ENCODE measurements at regions not wholly inside any gene's neighbourhood (a gene's known extent, or its start where the extent isn't known, plus 50 kb on each side); places are given as distances from the start of the nearest gene placed in this dataset.
"Not testable (repeated sequence)": the region's sequence is repeated elsewhere in the genome, so short reads cannot be mapped to it uniquely, and the experiment has no call there.

DNA sequence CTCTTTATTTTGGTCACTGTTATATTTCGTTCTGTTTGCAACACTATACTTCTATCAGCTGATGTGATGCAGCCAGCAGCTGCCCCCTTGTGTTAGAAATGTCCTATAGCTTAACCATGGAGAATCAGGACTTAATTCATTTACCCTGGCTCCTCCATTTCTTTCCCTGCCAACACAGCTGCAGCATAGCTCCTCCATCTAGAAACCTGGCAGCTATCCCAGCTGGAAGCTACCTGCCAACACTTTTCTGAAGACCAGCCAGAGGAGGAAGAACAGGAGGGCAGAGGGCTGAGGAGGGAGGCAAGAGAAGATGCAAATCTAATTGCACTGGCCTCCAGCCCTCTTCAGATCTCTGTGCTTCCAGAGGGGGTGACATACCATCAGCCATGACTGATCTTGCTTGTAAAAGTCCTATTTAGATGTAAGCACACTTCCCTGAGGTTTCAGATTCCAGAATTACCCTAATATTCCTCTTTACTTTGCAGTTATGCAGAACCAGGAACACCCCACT lies 156.8 kb upstream of the TMEM260 start:
- peak; percentile 91 for DNase-seq

DNA sequence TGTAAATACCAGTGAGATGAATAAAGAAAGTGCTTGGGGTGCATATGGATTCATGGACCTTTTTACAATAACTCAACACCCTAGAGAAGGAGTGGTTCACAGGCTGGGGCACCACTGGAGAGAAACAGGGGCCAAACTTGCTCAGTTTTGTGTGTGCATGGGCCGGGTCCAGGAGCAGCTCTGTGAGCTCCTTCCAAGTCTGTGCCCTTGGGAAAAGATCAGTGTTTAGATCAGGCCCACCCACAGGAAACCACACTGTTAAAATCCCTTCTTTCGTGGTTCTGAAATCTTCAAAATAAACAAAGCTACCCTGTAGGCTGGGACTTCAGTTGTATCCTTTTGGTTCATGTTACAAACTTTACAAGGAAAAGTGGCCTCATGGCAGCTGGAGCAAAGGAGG lies 156.1 kb upstream of the TMEM260 start:
- DNase-seq, result no peak

DNA sequence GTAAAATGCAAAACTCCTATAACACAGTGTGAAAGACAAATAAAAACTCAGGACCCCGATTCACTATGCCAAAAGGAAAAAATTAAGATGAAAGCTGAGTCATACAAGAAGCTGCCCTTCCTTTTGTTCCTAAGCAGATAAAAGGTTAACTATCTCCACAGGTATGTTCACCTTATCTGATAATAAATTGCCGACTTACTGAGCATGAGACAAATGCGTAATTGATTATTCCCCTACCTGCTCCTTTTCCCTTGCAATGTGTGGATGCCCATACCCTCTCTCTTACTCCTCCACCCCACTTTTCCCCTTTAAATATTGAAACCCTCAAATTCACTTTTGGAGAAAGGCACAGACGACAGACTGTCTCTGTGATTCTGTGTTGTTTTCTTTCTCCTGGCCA lies 148.6 kb upstream of the TMEM260 start:
- DNase-seq, result no peak

DNA sequence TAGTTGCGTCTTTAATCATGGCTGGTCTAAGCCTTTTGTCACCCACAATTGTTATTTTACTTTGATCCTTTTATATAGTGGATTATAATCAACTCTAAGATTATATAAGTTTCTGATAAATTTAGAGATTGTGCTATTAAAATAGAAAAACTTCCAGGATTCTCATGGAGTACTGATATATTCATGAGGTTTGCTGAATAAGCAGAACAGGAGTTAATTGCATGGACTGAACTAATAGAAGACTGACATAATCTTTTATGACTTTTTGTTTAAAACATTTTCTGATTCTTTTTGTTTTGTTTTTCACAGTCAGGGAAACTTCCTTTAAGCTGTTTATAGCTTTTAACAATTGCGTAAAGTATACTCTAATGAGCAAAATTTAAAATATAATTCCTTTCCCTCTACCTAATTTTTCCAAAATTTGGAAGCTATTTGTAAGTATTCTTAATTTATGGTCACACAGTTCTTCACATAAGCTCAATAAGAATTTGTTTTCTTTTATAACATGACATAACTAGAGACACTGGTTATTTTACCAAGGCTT lies 129.9 kb upstream of the TMEM260 start:
- DNase-seq, result no peak

DNA sequence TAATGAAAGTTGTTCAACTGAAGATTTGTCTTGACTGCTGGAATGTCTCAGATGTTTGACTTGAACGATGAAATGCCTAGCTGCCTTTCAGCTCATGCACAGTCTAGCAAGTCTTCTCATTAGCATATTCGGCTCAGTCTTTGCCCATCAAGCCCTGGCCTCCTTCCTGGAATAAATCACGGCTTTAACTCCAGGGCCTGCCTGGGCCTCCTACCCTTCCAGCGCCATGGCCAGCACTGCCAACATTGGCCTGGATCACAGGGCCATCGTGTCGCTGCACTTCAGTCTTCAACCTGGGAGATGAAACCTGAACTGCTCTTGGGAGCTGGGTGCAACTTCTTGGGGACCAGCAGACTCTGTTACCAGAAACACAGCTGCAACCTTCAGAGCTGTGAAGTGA lies 126.7 kb upstream of the TMEM260 start:
- DNase-seq, result no peak

DNA sequence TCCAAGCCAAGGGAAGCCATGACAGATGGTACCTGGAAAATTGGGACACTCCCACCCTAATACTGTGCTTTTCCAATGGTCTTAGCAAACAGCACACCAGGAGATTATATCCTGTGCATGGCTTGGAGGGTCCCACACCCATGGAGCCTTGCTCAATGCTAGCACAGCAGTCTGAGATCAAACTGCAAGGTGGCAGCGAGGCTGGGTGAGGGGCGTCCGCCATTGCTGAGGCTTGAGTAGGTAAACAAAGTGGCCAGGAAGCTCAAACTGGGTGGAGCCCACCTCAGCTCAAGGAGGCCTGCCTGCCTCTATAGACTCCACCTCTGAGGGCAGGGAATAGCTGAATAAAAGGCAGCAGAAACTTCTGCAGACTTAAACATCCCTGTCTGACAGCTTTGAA lies 124.9 kb upstream of the TMEM260 start:
- DNase-seq, result not testable (repeated sequence)

DNA sequence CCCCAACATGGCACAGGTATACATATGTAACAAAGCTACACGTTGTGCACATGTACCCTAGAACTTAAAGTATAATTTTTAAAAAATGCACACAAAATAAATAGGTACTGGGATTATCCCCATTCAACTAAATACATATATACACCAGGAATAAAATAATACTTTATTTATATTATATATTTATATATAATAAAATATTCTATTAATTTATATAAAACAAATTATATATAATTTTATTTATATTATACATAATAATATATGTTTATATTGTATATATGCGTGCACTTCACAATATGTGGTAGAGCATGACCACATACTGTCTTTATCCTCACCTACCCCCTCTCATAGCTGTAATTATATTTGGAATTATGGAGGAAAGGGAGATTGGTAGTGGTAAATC lies 119.1 kb upstream of the TMEM260 start:
- no peak for DNase-seq

DNA sequence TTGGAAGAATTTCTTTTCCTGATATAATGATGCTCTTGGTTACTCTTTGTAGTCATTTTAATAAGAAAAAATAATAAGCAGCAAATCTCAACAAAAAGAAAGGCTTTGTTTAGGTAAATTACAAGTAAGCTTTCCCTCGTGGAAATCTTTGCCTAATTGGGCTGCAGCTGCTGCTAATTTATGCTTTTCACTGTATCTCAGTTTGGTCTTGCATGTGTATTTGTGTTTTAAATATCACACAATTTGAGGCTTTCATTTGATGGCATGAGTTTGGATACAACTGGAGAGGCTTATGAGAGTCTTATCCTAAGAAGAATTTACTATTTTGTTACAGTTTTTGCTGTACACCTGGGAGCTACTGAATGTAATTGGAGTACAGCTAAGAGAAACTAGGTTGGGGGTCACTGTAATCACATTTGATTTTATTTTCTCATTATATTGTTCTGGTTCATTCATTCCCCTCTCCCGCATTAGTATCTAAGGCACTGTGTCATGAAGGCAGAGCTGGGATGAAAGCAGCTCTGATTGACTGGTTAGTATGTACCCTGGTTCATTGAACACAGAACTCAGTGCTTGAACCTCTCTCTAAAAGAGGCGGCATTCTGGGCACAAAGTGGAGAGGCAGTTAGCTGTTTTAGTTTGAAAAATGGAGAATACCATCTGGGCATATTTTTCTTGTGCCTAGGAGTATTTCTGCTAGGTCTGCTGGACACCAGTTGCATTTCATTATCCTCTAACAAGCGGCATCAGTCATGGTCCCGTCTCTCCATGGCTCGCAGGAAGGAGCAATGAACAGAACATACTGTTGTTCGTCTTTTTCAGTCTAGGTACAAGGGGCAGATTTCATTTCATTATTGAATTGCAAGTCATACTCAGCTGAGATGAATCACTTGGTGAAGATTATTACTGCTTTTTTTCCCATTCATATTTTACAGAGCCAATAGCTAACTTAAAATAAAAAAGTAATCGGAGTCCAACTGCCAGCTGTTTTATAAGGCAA lies 118.0 kb upstream of the TMEM260 start:
- DNase-seq, result no peak

DNA sequence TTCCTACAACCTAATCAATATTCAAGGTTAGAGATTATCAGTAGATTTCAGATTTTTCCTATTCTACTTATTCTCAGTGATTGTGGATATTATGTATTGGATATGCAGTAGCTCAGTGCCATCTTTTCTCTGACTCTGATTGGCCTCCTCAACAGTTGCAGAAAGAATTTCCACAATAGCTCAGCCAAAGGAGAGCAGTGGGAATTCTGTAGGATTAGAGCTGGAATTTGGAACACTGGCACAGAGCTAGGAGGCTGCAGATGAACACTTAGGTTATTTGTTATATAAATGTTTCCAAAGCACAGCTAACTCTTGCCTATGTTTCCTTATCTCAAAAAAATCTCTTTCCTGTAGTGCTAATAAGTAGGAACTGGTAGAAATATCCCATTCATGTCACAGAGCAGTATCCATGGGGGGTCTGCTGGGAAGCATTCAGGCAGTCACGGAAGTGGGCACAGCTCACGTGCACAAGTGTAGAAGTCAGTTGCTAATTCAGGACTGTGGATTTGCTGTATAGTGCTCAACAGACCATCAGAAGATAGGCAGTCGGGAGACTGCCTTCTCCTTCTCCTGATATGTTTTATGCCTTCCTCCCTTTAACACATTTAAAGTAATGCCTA lies 116.2 kb upstream of the TMEM260 start:
- DNase-seq, result no peak

DNA sequence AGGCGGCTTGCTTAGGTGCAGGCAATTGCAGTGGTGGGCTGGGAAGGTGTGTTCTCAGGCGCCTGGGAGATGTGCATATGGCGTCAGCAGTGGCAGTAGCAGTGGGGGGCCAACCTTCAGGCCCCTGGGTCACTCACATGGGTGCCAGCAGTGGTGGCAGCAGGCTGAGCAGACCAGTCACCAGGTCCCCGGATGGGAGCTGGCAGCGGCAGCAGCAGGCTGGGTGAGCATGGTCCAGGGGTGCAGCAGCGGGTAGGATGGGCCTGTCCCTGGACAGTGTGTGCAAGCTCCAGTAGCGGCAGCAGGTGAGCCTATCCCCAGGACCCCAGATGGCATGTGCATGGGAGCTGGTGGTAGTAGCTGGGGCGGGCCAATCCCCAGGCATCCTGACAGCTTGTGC lies 108.5 kb upstream of the TMEM260 start:
- DNase-seq, result no peak

DNA sequence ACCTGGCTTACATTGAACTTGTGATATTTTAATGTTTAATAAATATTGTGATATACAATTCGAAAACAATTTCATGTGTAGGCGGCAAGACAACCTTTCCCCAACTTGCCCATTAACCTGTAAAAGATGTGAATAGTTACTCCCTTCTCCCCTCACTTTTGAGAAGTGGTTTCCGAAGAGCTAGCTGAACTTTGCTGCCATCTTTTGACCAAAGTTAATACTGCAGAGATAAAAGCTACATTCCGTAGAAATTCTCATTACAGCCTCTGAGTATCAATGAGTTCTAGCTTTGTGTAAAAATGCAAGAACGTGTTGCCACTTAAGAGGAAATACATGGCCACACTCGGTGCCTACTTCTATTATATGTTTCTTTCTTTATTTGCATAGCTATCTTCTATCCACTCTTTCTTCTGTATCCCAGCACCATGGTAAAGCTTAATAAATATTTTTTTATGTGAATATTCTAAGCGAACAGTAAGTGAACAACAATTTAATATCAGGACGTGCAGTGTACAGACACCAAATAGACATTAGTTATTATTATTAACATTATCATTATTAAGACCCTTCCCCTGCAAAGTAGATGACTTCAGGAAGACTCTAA lies 105.1 kb upstream of the TMEM260 start:
- peak; percentile 42 for DNase-seq

DNA sequence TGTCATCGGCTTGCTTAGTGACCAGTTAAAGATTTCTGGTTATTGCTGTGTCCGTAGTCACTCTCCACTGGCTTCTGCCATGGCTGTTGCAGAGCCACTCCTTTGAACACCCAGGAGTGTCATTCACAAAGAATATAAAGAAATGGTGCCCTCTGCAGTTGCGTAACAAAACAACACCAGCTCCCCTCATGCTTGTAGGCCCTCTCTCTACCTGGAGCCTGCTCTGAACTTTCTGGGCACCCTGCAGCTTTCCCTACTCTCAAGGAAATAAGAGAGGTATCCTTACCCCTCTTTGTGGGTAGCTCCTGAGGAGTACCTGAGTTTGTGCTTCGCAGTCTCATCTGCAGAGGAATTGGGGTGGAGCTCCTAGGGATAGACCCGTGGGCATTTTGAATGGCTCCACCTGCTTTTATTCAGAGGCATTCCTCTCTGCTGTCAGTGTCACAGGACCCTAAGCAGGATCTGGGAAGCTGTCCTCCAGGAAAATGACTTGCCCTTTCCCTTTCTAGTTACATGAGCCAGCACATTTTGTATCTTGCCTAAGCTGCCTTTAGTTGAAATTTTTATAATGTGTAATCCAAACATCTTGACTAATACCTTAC lies 97.2 kb upstream of the TMEM260 start:
- no peak for DNase-seq

DNA sequence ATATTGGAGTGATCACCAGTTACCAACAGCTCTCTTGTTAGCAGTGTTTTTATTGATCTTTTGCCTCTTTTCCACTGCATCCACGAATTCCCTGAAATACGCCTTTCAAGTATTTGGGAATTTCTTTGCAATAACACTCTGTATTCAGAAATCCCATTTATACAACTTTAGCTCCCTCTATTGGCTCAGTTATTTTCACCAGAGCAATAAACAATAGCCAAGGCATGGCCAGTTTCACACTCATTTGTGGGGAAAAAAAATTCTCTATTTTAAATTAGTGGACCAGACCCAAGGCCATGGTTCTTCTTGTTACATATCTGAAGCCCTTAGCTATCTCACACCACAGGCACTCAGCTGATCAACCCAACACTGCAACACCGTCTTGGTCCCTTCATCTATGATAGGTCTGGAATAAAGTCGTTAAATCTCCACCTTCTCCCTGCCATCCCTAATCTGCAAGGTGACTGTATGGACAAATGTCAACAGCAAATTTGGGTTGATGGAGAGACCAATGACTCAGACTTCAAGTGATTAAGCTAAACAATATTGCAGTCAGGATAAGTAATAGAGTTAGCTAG lies 92.4 kb upstream of the TMEM260 start:
- DNase-seq, result peak; percentile 20

DNA sequence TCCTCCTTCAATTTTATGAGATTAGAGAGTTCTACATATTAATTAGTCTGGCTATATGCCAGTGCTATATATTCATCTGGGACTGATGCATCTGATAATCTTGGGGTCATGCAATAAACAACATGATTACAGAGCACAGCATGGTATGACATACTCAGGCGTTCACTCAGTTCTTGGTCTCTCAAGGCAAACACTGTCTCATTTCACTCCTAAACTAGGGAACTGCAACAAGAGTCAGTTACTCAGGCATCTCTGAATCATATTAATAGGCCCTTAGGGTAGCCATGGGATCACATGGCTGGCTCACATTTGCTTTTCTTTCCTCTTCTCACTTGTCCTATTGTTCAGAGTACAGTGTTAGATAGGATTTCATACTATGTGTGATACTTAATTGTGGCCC lies 91.8 kb upstream of the TMEM260 start:
- DNase-seq, result no peak

DNA sequence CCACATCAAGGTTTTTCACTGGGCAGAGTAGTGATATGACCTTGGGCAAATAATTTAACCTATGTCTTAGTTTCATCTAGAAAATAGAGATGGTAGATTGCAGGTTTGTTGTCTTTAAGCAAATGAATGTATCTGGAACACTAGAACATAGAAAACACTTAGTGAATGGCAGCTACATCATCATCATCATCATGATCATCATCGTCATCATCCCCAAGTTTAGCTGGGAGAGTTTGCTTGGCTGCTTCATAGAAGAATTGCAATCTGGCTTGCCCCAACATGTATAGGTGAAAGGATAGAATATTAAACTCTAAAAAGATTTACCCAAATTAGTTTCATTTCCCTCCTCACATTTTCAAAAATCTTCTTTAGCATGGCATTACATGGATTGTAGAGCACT lies 91.3 kb upstream of the TMEM260 start:
- DNase-seq, result no peak

DNA sequence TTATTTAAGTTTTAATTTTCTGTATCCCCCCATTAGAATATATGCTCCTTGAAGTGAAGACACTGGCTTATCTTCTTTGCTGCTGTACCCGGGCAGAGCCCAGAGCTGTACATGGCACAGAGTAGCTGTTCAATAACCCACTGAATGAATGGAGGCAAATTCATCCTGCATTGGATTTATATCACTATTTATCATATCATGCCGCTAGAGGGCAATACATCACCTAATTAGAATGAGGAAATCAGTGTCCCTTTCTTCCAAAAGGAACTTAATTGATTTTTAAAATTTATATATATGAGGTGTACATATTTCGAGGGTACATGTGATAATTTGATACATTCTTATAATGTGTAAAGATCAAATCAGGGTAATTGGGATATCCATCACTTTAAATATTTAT lies 89.2 kb upstream of the TMEM260 start:
- DNase-seq, result peak; percentile 31

DNA sequence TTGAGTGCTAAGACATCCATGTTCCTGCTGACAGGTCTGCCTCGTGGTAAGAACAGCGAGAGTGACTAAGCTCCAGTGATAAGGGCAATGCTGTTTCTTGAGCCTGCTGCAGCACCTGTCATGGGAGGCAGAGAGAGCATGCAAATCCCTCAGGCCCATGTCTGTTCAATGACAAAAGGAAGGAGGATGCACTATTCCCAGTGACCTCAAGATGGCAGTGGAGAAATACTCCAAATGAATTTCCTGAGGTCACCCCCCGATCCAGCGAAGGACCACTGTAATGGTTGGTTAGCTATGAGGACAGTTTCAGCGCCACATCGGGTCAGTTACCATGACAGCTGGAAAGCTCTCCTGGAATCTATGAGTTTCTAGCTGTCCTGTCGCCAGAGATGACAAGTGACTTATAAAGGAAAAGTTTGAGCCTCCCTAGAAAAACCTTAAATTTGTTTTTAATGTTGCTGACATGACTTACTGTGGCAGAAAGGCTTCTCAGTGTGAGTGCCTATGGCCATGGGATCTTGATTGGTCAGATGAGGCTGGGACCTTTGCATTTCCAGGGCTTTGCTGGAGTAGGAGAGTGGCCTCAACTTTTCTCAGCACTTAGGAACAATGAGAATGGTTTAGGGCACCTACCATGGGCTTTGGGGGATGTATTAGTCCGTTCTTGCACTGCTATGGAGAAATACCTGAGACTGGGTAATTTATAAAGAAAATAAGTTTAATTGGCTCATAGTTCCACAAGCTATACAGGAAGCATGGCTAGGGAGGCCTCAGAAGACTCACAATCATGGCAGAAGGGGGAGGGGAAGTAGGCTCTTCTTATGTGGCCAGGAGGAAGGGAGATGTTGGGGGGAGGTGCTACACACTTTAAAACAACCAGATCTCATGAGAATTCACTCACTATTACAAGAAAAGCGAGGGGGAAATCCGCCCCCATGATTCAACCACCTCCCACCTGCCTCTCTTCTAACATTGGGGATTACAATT lies 88.0 kb upstream of the TMEM260 start:
- DNase-seq, result peak; percentile 70

DNA sequence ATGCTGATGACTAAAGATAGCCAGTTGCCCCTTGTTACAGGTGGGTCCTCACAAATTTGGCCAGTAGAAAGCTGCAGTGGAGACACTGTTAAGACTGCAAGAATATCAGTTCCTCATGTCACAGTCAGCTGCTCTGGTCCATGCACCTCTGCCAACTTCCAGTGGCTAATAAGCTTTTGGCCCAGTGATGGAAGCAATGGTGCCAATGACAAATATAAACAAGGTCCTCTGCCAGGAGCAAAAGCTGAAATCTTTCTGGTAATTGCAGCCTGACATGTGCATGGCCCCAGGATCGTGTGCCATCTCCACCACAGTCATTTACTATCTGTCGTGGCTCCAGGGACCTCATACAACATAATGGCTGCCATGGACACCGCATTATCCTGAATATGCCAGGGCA lies 85.4 kb upstream of the TMEM260 start:
- DNase-seq, result no peak

DNA sequence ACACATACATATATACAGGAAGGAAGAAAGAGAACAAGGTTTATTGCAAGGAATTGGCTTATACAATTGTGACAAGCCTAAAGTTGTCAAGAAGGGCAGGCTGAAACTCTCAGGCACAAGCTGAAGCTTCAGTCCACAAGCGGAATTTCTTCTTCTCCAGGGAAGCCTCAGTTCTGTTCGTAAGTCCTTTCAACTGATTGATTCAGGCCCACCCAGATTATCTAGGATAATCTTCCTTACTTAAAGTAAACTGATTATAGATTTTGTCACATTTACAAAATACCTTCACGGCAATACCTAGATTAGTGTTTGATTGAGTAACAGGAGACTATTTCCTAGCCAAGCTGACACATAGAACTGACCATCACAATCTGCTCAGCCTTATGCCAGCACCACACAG lies 81.5 kb upstream of the TMEM260 start:
- no peak for DNase-seq

DNA sequence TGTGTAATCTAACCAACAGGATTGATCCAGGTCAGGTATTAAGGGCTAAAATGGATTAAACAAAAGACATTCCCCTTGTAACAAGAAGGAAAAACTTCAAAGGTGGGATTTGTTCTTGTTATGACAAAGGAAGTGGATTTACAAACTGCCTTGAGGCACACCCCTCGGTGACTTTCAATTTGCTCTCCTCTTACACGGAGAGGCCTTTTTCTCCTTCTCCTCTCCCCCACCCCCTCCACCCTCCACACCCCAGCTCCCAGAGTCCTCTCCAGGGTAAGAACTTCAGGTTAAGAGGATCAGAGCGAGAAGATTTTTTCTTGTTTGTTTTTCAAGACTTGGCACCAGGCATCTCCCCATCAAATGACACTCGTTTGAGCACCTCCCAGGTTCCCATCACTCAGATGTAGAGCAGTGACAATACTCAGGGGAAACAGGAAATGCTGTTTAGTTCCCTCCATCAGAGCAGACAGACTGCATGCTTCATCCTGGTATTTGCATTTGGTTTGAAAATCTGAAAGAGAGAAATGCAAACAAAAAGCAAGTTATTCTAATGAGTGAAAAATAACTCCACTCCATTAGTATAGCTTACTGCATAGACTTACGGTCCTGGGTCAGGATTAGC lies 77.6 kb upstream of the TMEM260 start:
- DNase-seq, result no peak

DNA sequence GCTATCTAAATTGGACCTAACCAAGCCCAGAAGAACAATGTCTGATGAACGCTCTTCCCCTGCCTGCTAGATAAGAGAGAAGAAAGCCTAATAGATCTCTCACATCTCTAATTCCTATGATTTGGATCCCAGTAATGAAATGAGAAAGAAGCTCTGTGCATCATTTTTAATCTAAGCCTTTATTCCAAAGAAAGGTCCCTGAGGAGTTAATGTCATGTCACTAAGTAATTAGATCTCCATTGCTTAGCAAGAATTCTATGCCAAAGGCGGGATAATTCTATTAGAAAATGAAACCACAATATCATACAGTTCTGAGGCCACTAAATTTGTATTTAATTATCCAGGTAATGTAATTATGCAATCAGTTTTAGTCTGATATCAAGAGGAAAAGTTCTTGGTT lies 74.2 kb upstream of the TMEM260 start:
- DNase-seq, result no peak

Data from NCI-H1105 (cell line).